ENCODE measurements at regions not wholly inside any gene's neighbourhood (a gene's known extent, or its start where the extent isn't known, plus 50 kb on each side); places are given as distances from the start of the nearest gene placed in this dataset.

GRCh38 chr9:85421641-85422040 is 320.1 kb downstream of the AGTPBP1 start:
- DNase-seq (no peak), ATAC-seq (ENCODE audit: low read depth) (no peak)
- H3K9me1 ChIP-seq (ENCODE audit: insufficient read depth, low read length): no peaks in the 10 kb centered on the region
- no peak overlapping the region for H2BK5ac ChIP-seq (ENCODE audit: low read depth, low read length, poor library complexity, severe bottlenecking)
- H3K36me3 ChIP-seq (ENCODE audit: control insufficient read depth, insufficient read depth, low read length): no peaks in the 10 kb centered on the region
- H3K23ac ChIP-seq (ENCODE audit: low read depth, low read length): no peak overlapping the region
- no peaks in the 10 kb centered on the region for H3K4me1 ChIP-seq (ENCODE audit: control insufficient read depth, insufficient read depth, low read length)
- H2AFZ ChIP-seq (replicated peaks; ENCODE audit: low read length, poor library complexity): no peak overlapping the region
- no peak overlapping the region for H3K4me2 ChIP-seq (ENCODE audit: low read depth, low read length)
- intact Hi-C loops (cut with micrococcal nuclease) (no loop called here), dilution Hi-C loops (cut with HindIII; ENCODE audit: low sequenced_read_pairs, unreplicated experiment) (no loop called here), in situ Hi-C loops (cut with MboI; ENCODE audit: low sequenced_read_pairs) (no loop called here)
- no peak overlapping the region for H2BK20ac ChIP-seq (ENCODE audit: low read depth, low read length)
- no peaks in the 10 kb centered on the region for H3K79me1 ChIP-seq (ENCODE audit: low read depth in 1 of 2, low read length in 2 of 2)
- no peak overlapping the region for H3K27ac ChIP-seq (ENCODE audit: insufficient read depth, low read length)
- no CpG with 5 or more reads among the region's 5 CpGs for WGBS, 2 experiments (ENCODE audit: extremely low coverage in 2 of 2, insufficient read length in 1 of 2)
- H3K27me3 ChIP-seq (ENCODE audit: control insufficient read depth, insufficient read depth, low read length): no peaks in the 10 kb centered on the region
- H4K91ac ChIP-seq (ENCODE audit: insufficient read depth, low read depth, low read length): no peak overlapping the region
- no peak overlapping the region for H3K9ac ChIP-seq (ENCODE audit: low read depth, low read length)
- no peak overlapping the region for H2AK9ac ChIP-seq (replicated peaks; ENCODE audit: low read depth, low read length, poor library complexity)
- no peak for TF ChIP-seq BHLHE40 (IDR thresholded peaks at IDR 0.05; ENCODE audit: low read depth, low read length)
- TF ChIP-seq FOS (IDR thresholded peaks at IDR 0.05; ENCODE audit: low read depth, low read length): no peak
- no peak for TF ChIP-seq CHD1 (IDR thresholded peaks at IDR 0.05; ENCODE audit: low read depth, low read length)
- TF ChIP-seq RCOR1 (IDR thresholded peaks at IDR 0.05; ENCODE audit: insufficient replicate concordance, low read length): no peak
- TF ChIP-seq USF2 (IDR thresholded peaks at IDR 0.05; ENCODE audit: low read depth, low read length): no peak
- TF ChIP-seq, protein P1, sequence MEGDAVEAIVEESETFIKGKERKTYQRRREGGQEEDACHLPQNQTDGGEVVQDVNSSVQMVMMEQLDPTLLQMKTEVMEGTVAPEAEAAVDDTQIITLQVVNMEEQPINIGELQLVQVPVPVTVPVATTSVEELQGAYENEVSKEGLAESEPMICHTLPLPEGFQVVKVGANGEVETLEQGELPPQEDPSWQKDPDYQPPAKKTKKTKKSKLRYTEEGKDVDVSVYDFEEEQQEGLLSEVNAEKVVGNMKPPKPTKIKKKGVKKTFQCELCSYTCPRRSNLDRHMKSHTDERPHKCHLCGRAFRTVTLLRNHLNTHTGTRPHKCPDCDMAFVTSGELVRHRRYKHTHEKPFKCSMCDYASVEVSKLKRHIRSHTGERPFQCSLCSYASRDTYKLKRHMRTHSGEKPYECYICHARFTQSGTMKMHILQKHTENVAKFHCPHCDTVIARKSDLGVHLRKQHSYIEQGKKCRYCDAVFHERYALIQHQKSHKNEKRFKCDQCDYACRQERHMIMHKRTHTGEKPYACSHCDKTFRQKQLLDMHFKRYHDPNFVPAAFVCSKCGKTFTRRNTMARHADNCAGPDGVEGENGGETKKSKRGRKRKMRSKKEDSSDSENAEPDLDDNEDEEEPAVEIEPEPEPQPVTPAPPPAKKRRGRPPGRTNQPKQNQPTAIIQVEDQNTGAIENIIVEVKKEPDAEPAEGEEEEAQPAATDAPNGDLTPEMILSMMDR (conservative IDR thresholded peaks at IDR 0.05; ENCODE audit: low read depth, low read length): no peak
- no peak for TF ChIP-seq POLR2A (IDR thresholded peaks at IDR 0.05; ENCODE audit: low read depth, low read length)
- TF ChIP-seq RAD21 (IDR thresholded peaks at IDR 0.05; ENCODE audit: low read length): no peak
- TF ChIP-seq SMC3 (IDR thresholded peaks at IDR 0.05; ENCODE audit: low read depth, low read length): no peak
- no peak for TF ChIP-seq CEBPB (IDR thresholded peaks at IDR 0.05; ENCODE audit: low read depth, low read length)
- no peak for TF ChIP-seq MAFK (IDR thresholded peaks at IDR 0.05; ENCODE audit: low read depth, low read length)
- TF ChIP-seq NFE2L2 (IDR thresholded peaks at IDR 0.05; ENCODE audit: low read depth, low read length): no peak
- H2BK120ac ChIP-seq (ENCODE audit: low read depth, low read length): no peak overlapping the region
- no TSS peak for BruUV-seq (replicated peaks)
- ChIA-PET CTCF (no interaction called here), POLR2A (ENCODE audit: unreplicated experiment) (no interaction called here)
- no peak overlapping the region for H2BK15ac ChIP-seq (ENCODE audit: low read depth, low read length)
- H3K56ac ChIP-seq (ENCODE audit: extremely low read depth, insufficient read depth, low read length): no peak overlapping the region
- no peak overlapping the region for H4K8ac ChIP-seq (ENCODE audit: low read depth in 2 of 2, low read length in 2 of 2)
- H3K4ac ChIP-seq (ENCODE audit: low read depth, low read length): no peak overlapping the region
- H3K4me3 ChIP-seq (ENCODE audit: insufficient read depth, low read depth, low read length): no peak overlapping the region
- H2AK5ac ChIP-seq (ENCODE audit: low read depth, low read length): no peak overlapping the region
- peaks cover 20% of the 10 kb centered on the region for H3K9me3 ChIP-seq (ENCODE audit: control insufficient read depth, insufficient read depth, low read length)
- H3K14ac ChIP-seq (replicated peaks; ENCODE audit: low read depth, low read length): no peak overlapping the region
- no peak overlapping the region for H4K5ac ChIP-seq (ENCODE audit: low read depth, low read length)
- no peaks in the 10 kb centered on the region for H4K20me1 ChIP-seq (ENCODE audit: insufficient read depth, low read length)
- H3K18ac ChIP-seq (ENCODE audit: low read depth, low read length): no peak overlapping the region
